Panc1 (cell line): ENCODE measurements at regions not wholly inside any gene's neighbourhood (a gene's known extent, or its start where the extent isn't known, plus 50 kb on each side); places are given as distances from the start of the nearest gene placed in this dataset.

Source experiments
- CTCF ChIP-seq: fragments of 450-650 bp; IDR thresholded peaks from 2 replicates; pipeline ENCODE4 v1.5.1; 2017; ENCODE audit warnings: mild to moderate bottlenecking
- POLR2AphosphoS5 ChIP-seq: IDR thresholded peaks from 2 replicates; pipeline ENCODE4 v1.6.1; 2012; ENCODE audit warnings: mild to moderate bottlenecking, low read depth, low read length, moderate library complexity
- TCF7L2 ChIP-seq: IDR thresholded peaks from 2 replicates; pipeline ENCODE4 v1.6.1; 2011; ENCODE audit warnings: mild to moderate bottlenecking, low read depth, low read length, inconsistent platforms

- TF ChIP-seq POLR2AphosphoS5 (no peak), CTCF (no peak), TCF7L2 (no peak)
Observed at GRCh38 chr1:58288624-58289142, 257.8 kb downstream of the OMA1 start.
